HCT116 (cell line): ENCODE measurements at regions not wholly inside any gene's neighbourhood (a gene's known extent, or its start where the extent isn't known, plus 50 kb on each side); places are given as distances from the start of the nearest gene placed in this dataset.

Source experiments
- ATAC-seq: fragments of 200-7000 bp; cut with Tn5 transposase; 2 replicates; pipeline ENCODE4 v1.9.1; 2020; ENCODE audit warnings: mild to moderate bottlenecking, moderate library complexity
- BruUV-seq: library from RNA; stranded (reverse); fragments of 400-500 nt; replicated peaks from 2 replicates; lab custom pipeline; 2021; lab: Mats Ljungman, UMichigan
- CTCF ChIA-PET: fragments of 300-600 bp; sonication (Branson Sonifier 250); formaldehyde crosslinking; loops from one replicate; lab custom pipeline; 2021; ENCODE audit warnings: antibody characterized with exemption; lab: Charles Lee
- POLR2A ChIA-PET: fragments of 300-600, 350-600 bp; sonication (Branson Sonifier 250); formaldehyde crosslinking; loops from one replicate; lab custom pipeline; 2021; ENCODE audit warnings: antibody characterized with exemption; lab: Charles Lee
- RAD21 ChIA-PET, 2 experiments: fragments of 300-600 bp; sonication (Branson Sonifier 250); formaldehyde crosslinking; loops; one replicate each; lab custom pipeline; 2023; ENCODE audit warnings: low total read pairs in 2 of 2; ENCODE audit not compliant: uncharacterized antibody in 2 of 2, unreplicated experiment in 2 of 2, low non-redundant PET in 1 of 2; lab: Charles Lee
- DNase-seq: peaks from one replicate; pipeline ENCODE4 v3.0.0-alpha.2; 2010; ENCODE audit warnings: low read depth, low spot score
- H2AFZ ChIP-seq: fragments of 200-600 bp; shearing (Covaris generic), sonication (generic); 2 replicates; pipeline ENCODE4 v1.6.1; 2017; ENCODE audit warnings: low read depth, mixed run types, mixed read lengths, antibody characterized with exemption, low read length; ENCODE audit not compliant: poor library complexity, severe bottlenecking
- H3K27ac ChIP-seq: 2 replicates; pipeline ENCODE4 v1.5.1; 2012; ENCODE audit warnings: low read depth, low read length
- H3K27me3 ChIP-seq: fragments of 200-600 bp; sonication (generic); 2 replicates; pipeline ENCODE4 v1.6.1; 2016; ENCODE audit warnings: mixed run types, low read length, mixed read lengths; ENCODE audit not compliant: insufficient read depth
- H3K36me3 ChIP-seq, 2 experiments: fragments of 200-500 bp in 1 of 2; fragments of 200-600 bp in 1 of 2; sonication (Bioruptor generic) in 1 of 2; sonication (generic) in 1 of 2; 2 replicates each; pipeline versions ENCODE4 v1.5.1 to v1.6.1; 2014 to 2016; ENCODE audit warnings: low read length in 2 of 2, inconsistent platforms in 1 of 2, mixed read lengths in 1 of 2, mixed run types in 1 of 2; ENCODE audit not compliant: insufficient read depth in 2 of 2, control insufficient read depth in 1 of 2
- H3K4me1 ChIP-seq, 2 experiments: fragments of 200-600 bp in 1 of 2; sonication (generic) in 1 of 2; 2 replicates each; pipeline versions ENCODE4 v1.5.1 to v1.6.1; 2012 to 2017; ENCODE audit warnings: low read length in 2 of 2, inconsistent platforms in 1 of 2, mild to moderate bottlenecking in 1 of 2, mixed read lengths in 1 of 2, mixed run types in 1 of 2, moderate library complexity in 1 of 2; ENCODE audit not compliant: insufficient read depth in 2 of 2, control insufficient read depth in 1 of 2
- H3K4me2 ChIP-seq: fragments of 200-600 bp; sonication (generic); 2 replicates; pipeline ENCODE4 v1.6.1; 2017; ENCODE audit warnings: mixed run types, low read length, mixed read lengths
- H3K4me3 ChIP-seq, 2 experiments: fragments of 200-600 bp in 1 of 2; sonication (generic) in 1 of 2; replicated peaks in 1 of 2; 2 replicates each; pipeline ENCODE4 v1.5.1; 2011 to 2016; ENCODE audit warnings: low read length in 2 of 2, control low read depth in 1 of 2, low read depth in 1 of 2, mild to moderate bottlenecking in 1 of 2, mixed read lengths in 1 of 2, mixed run types in 1 of 2
- H3K79me2 ChIP-seq: fragments of 200-600 bp; sonication (generic); 2 replicates; pipeline ENCODE4 v1.6.1; 2017; ENCODE audit warnings: mild to moderate bottlenecking, mixed run types, low read length, moderate library complexity, mixed read lengths; ENCODE audit not compliant: insufficient read depth
- H3K9ac ChIP-seq: fragments of 200-600 bp; sonication (generic); 2 replicates; pipeline ENCODE4 v1.6.1; 2016; ENCODE audit warnings: low read length, mixed read lengths
- H3K9me2 ChIP-seq: fragments of 200-600 bp; sonication (generic), shearing (Covaris generic); 2 replicates; pipeline ENCODE4 v1.6.1; 2017; ENCODE audit warnings: mixed run types, mild to moderate bottlenecking, moderate library complexity; ENCODE audit not compliant: insufficient read depth
- H3K9me3 ChIP-seq, 2 experiments: fragments of 200-500 bp in 1 of 2; fragments of 200-600 bp in 1 of 2; sonication (Bioruptor generic) in 1 of 2; sonication (generic) in 1 of 2; 2 replicates each; pipeline ENCODE4 v1.6.1; 2014 to 2017; ENCODE audit warnings: low read length in 2 of 2, mixed read lengths in 2 of 2, inconsistent platforms in 1 of 2, low read depth in 1 of 2, mild to moderate bottlenecking in 1 of 2, mixed run types in 1 of 2, moderate library complexity in 1 of 2; ENCODE audit not compliant: control insufficient read depth in 1 of 2, insufficient read depth in 1 of 2
- H4K20me1 ChIP-seq: fragments of 200-600 bp; sonication (generic), shearing (Covaris generic); 2 replicates; pipeline ENCODE4 v1.6.1; 2017; ENCODE audit warnings: mixed run types, mild to moderate bottlenecking, moderate library complexity; ENCODE audit not compliant: insufficient read depth
- ATF3 ChIP-seq: IDR thresholded peaks from 2 replicates; pipeline ENCODE4 v1.6.1; 2012
- CBX3 ChIP-seq: IDR thresholded peaks from 2 replicates; pipeline ENCODE4 v1.6.1; 2012; ENCODE audit warnings: low read depth
- EGR1 ChIP-seq: IDR thresholded peaks from 2 replicates; pipeline ENCODE4 v1.6.1; 2012; ENCODE audit warnings: low read depth
- EZH2 ChIP-seq: fragments of 200-600 bp; sonication (generic); IDR thresholded peaks from 2 replicates; pipeline ENCODE4 v1.6.1; 2017; ENCODE audit warnings: antibody characterized with exemption, mixed run types
- EZH2phosphoT487 ChIP-seq: fragments of 200-600 bp; IDR thresholded peaks from 2 replicates; pipeline ENCODE4 v1.6.1; 2018; ENCODE audit warnings: antibody characterized with exemption, borderline replicate concordance
- JUND ChIP-seq: IDR thresholded peaks from 2 replicates; pipeline ENCODE4 v1.6.1; 2012
- MAX ChIP-seq: IDR thresholded peaks from 2 replicates; pipeline ENCODE4 v1.6.1; 2012
- POLR2A ChIP-seq: IDR thresholded peaks from 2 replicates; pipeline ENCODE4 v1.7.0; 2011; ENCODE audit warnings: borderline replicate concordance; ENCODE audit not compliant: insufficient read depth, insufficient read length; ENCODE audit errors: extremely low read depth
- POLR2AphosphoS5 ChIP-seq: IDR thresholded peaks from 2 replicates; pipeline ENCODE4 v1.6.1; 2011; ENCODE audit warnings: mild to moderate bottlenecking, low read depth, low read length, moderate library complexity
- REST ChIP-seq: IDR thresholded peaks from 2 replicates; pipeline ENCODE4 v1.6.1; 2012; ENCODE audit warnings: low read depth
- SIN3A ChIP-seq: IDR thresholded peaks from 2 replicates; pipeline ENCODE4 v1.6.1; 2012; ENCODE audit warnings: low read depth
- SP1 ChIP-seq: IDR thresholded peaks from 2 replicates; pipeline ENCODE4 v1.6.1; 2012; ENCODE audit warnings: low read depth
- TCF7L2 ChIP-seq: IDR thresholded peaks from 2 replicates; pipeline ENCODE4 v1.7.0; 2011; ENCODE audit warnings: borderline replicate concordance, inconsistent platforms; ENCODE audit not compliant: insufficient read depth, insufficient read length; ENCODE audit errors: extremely low read depth
- YY1 ChIP-seq: IDR thresholded peaks from 2 replicates; pipeline ENCODE4 v1.6.1; 2011; ENCODE audit warnings: low read length, low read depth, moderate library complexity, mild to moderate bottlenecking; ENCODE audit not compliant: insufficient replicate concordance; ENCODE audit errors: extremely low read depth
- ZBTB33 ChIP-seq: IDR thresholded peaks from 2 replicates; pipeline ENCODE4 v1.6.1; 2011; ENCODE audit warnings: mild to moderate bottlenecking, low read length, moderate library complexity; ENCODE audit not compliant: insufficient replicate concordance; ENCODE audit errors: extremely low read depth
- ZFX ChIP-seq: fragments of 450-650 bp; IDR thresholded peaks from 2 replicates; pipeline ENCODE4 v1.6.1; 2017
- ZNF274 ChIP-seq: fragments of 200-500 bp; sonication (Bioruptor generic); IDR thresholded peaks from 2 replicates; pipeline ENCODE4 v1.6.1; 2014; ENCODE audit warnings: mild to moderate bottlenecking, low read depth, low read length, inconsistent platforms
- intact Hi-C: fragments of 100-400 bp; cut with micrococcal nuclease; formaldehyde crosslinking; loops from 2 replicates; pipeline ENCODE4 v1.10.0; 2022

GRCh38 chr5:159395202-159395601 lies 64.9 kb upstream of the IL12B start:
- no peak overlapping the region for H3K27ac ChIP-seq
- H3K4me1 ChIP-seq = no peaks in the 10 kb centered on the region
- ChIA-PET RAD21 (no interaction called here), POLR2A (no interaction called here), CTCF (no interaction called here)
- H3K9me3 ChIP-seq = no peaks in the 10 kb centered on the region
- no peak for ATAC-seq
- no TSS peak for BruUV-seq
- H3K36me3 ChIP-seq = no peaks in the 10 kb centered on the region
- no peaks in the 10 kb centered on the region for H3K9me2 ChIP-seq
- H2AFZ ChIP-seq = no peak overlapping the region
- no peaks in the 10 kb centered on the region for H4K20me1 ChIP-seq
- no peak overlapping the region for H3K4me2 ChIP-seq
- intact Hi-C loops = no loop called here
- TF ChIP-seq TCF7L2 = no peak
- no peak for TF ChIP-seq ATF3
- no peak for TF ChIP-seq YY1
- no peak for TF ChIP-seq ZNF274
- TF ChIP-seq POLR2A = no peak
- no peak for TF ChIP-seq JUND
- H3K79me2 ChIP-seq = no peaks in the 10 kb centered on the region
- no peak overlapping the region for H3K4me3 ChIP-seq
- H3K9ac ChIP-seq = no peak overlapping the region
- DNase-seq = no peak
- H3K27me3 ChIP-seq = no peaks in the 10 kb centered on the region

- H3K4me1 ChIP-seq = no peaks in the 10 kb centered on the region
- H2AFZ ChIP-seq = no peak overlapping the region
- no TSS peak for BruUV-seq
- H3K79me2 ChIP-seq = no peaks in the 10 kb centered on the region
- no peak overlapping the region for H3K27ac ChIP-seq
- intact Hi-C loops = no loop called here
- no peaks in the 10 kb centered on the region for H3K9me3 ChIP-seq
- no peak overlapping the region for H3K4me3 ChIP-seq
- CTCF ChIA-PET = no interaction called here
- POLR2A ChIA-PET = no interaction called here
- H3K27me3 ChIP-seq = no peaks in the 10 kb centered on the region
- no peaks in the 10 kb centered on the region for H4K20me1 ChIP-seq
- H3K9me2 ChIP-seq = no peaks in the 10 kb centered on the region
- no peaks in the 10 kb centered on the region for H3K36me3 ChIP-seq
- no peak for DNase-seq
- no peak for ATAC-seq
- H3K9ac ChIP-seq = no peak overlapping the region
- RAD21 ChIA-PET = no interaction called here
- no peak overlapping the region for H3K4me2 ChIP-seq
- TF ChIP-seq EZH2 (no peak), EGR1 (no peak), MAX (no peak), POLR2A (no peak), ZFX (no peak), SIN3A (no peak), JUND (no peak), CBX3 (no peak), SP1 (no peak), POLR2AphosphoS5 (no peak), ZBTB33 (no peak), ZNF274 (no peak), EZH2phosphoT487 (no peak), REST (no peak)
Measured at GRCh38 chr5:159398936-159399335, 68.6 kb upstream of the IL12B start.
